Endodermal cell (in vitro differentiated cells): ENCODE measurements at regions not wholly inside any gene's neighbourhood (a gene's known extent, or its start where the extent isn't known, plus 50 kb on each side); places are given as distances from the start of the nearest gene placed in this dataset.
"Not testable (repeated sequence)": the region's sequence is repeated elsewhere in the genome, so short reads cannot be mapped to it uniquely, and the experiment has no call there.

Source experiments
- DNase-seq: peaks from one replicate; pipeline ENCODE4 v3.0.0-alpha.2; 2017
- H3K27ac ChIP-seq: 2 replicates; pipeline ENCODE4 v1.5.1; 2013; ENCODE audit warnings: mild to moderate bottlenecking, low read depth, low read length, moderate library complexity
- H3K27me3 ChIP-seq: 2 replicates; pipeline ENCODE4 v1.6.1; 2013; ENCODE audit warnings: mild to moderate bottlenecking, low read length, moderate library complexity; ENCODE audit not compliant: insufficient read depth, control insufficient read depth, poor library complexity, severe bottlenecking
- H3K36me3 ChIP-seq: 2 replicates; pipeline ENCODE4 v1.7.0; 2013; ENCODE audit warnings: mild to moderate bottlenecking, low read length, moderate library complexity; ENCODE audit not compliant: control insufficient read depth, insufficient read depth
- H3K4me1 ChIP-seq: one replicate; pipeline ENCODE4 v1.7.0; 2013; ENCODE audit warnings: low read length; ENCODE audit not compliant: control insufficient read depth, insufficient read depth
- H3K4me3 ChIP-seq: 2 replicates; pipeline ENCODE4 v1.5.1; 2013; ENCODE audit warnings: mild to moderate bottlenecking, low read length, moderate library complexity
- H3K9ac ChIP-seq: 2 replicates; pipeline ENCODE4 v1.6.1; 2013; ENCODE audit warnings: mild to moderate bottlenecking, low read length, moderate library complexity; ENCODE audit not compliant: poor library complexity, severe bottlenecking; ENCODE audit errors: extremely low read depth
- H3K9me3 ChIP-seq: 2 replicates; pipeline ENCODE4 v1.6.1; 2013; ENCODE audit warnings: mild to moderate bottlenecking, low read length, moderate library complexity; ENCODE audit not compliant: control insufficient read depth
- H3K27ac Mint-ChIP-seq: 2 replicates; pipeline ENCODE4 v1.8.0; 2020; ENCODE audit warnings: mixed read lengths
- H3K27me3 Mint-ChIP-seq: 2 replicates; pipeline ENCODE4 v1.8.0; 2021; ENCODE audit warnings: mild to moderate bottlenecking, mixed read lengths; ENCODE audit not compliant: insufficient read depth
- H3K36me3 Mint-ChIP-seq: 2 replicates; pipeline ENCODE4 v1.8.0; 2020; ENCODE audit warnings: low read depth, mixed read lengths
- H3K4me1 Mint-ChIP-seq: 2 replicates; pipeline ENCODE4 v1.8.0; 2020; ENCODE audit warnings: mixed read lengths
- H3K4me3 Mint-ChIP-seq: 2 replicates; pipeline ENCODE4 v1.8.0; 2020; ENCODE audit warnings: mild to moderate bottlenecking, moderate library complexity, mixed read lengths
- H3K9me3 Mint-ChIP-seq: 2 replicates; pipeline ENCODE4 v1.8.0; 2020; ENCODE audit warnings: mild to moderate bottlenecking, mixed read lengths
- WGBS, 2 experiments: methylation state at CpG; one replicate each; pipeline versions ENCODE4 v1.1.5 to v1.1.7; 2013; ENCODE audit warnings: missing lambda C conversion rate in 2 of 2, mixed read lengths in 1 of 2; ENCODE audit not compliant: insufficient coverage in 1 of 2, insufficient read length in 1 of 2; 5-methylcytosine and 5-hydroxymethylcytosine counted together
- TF ChIP-seq, protein P1 (sequence below): fragments of 200-600 bp; sonication (generic); conservative IDR thresholded peaks from 2 replicates; pipeline ENCODE4 v1.5.0; 2021; ENCODE audit warnings: antibody characterized with exemption, mild to moderate bottlenecking

DNA sequence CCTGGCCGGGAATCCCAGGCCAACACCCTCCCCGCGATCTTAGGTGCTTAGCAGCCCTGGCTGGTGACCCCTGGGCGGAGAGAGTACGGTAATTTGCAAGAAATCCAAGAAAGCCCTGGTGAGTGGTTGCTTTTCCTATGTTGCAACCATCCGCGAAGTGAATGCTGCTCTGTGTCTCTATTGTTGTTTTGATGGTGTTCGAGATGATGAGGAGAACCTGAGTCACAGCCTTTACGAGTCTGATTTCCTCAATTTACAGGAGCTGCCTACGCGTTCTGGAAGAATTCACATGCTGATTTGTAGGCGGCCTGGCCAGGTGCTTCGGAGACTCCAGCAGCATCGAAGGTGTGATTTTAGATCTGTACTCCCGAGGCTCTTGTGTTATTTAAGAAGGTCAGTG, 63.3 kb downstream of the TMEM235 start:
- no peak overlapping the region for H3K27ac Mint-ChIP-seq
- 87 to 89% methylated on average over 10 to 15 of the region's 15 CpGs for WGBS, 2 experiments
- Histone ChIP-seq H3K9ac (no peak overlapping the region), H3K4me1 (no peaks in the 10 kb centered on the region), H3K27me3 (no peaks in the 10 kb centered on the region), H3K27ac (no peak overlapping the region), H3K9me3 (no peaks in the 10 kb centered on the region), H3K4me3 (no peak overlapping the region), H3K36me3 (no peaks in the 10 kb centered on the region)
- TF ChIP-seq, protein P1, sequence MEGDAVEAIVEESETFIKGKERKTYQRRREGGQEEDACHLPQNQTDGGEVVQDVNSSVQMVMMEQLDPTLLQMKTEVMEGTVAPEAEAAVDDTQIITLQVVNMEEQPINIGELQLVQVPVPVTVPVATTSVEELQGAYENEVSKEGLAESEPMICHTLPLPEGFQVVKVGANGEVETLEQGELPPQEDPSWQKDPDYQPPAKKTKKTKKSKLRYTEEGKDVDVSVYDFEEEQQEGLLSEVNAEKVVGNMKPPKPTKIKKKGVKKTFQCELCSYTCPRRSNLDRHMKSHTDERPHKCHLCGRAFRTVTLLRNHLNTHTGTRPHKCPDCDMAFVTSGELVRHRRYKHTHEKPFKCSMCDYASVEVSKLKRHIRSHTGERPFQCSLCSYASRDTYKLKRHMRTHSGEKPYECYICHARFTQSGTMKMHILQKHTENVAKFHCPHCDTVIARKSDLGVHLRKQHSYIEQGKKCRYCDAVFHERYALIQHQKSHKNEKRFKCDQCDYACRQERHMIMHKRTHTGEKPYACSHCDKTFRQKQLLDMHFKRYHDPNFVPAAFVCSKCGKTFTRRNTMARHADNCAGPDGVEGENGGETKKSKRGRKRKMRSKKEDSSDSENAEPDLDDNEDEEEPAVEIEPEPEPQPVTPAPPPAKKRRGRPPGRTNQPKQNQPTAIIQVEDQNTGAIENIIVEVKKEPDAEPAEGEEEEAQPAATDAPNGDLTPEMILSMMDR: no peak
- H3K36me3 Mint-ChIP-seq: no peaks in the 10 kb centered on the region
- H3K4me3 Mint-ChIP-seq: no peak overlapping the region
- no peak for DNase-seq
- no peaks in the 10 kb centered on the region for H3K9me3 Mint-ChIP-seq
- no peaks in the 10 kb centered on the region for H3K4me1 Mint-ChIP-seq
- H3K27me3 Mint-ChIP-seq: no peaks in the 10 kb centered on the region

DNA sequence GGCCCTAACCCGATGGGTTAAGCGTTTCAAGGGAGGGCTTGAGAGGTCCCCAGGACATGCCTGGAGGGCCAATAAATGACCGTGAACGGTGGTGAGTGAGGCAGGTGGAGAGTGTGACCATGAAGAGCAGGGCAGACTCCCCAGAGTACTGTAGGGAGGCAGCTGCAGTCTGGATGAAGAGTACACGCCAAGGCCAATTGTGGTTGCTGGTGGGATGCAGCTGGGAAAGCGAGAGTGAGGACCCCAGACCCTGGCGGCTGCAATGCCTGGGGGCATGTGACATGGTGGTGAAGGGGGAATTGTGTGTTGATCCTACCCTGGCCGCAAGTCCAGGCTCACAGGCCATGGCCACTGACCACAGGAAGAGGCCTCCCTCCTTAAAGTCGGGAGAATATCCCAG, 62.9 kb downstream of the TMEM235 start:
- Histone ChIP-seq H3K4me3 (no peak overlapping the region), H3K36me3 (no peaks in the 10 kb centered on the region), H3K27ac (no peak overlapping the region), H3K9me3 (no peaks in the 10 kb centered on the region), H3K4me1 (no peaks in the 10 kb centered on the region), H3K27me3 (no peaks in the 10 kb centered on the region), H3K9ac (no peak overlapping the region)
- no peak overlapping the region for H3K27ac Mint-ChIP-seq
- DNase-seq: no peak
- TF ChIP-seq, protein P1: no peak
- H3K4me3 Mint-ChIP-seq: no peak overlapping the region
- 94 to 96% methylated on average over 6 to 8 of the region's 9 CpGs for WGBS, 2 experiments
- H3K4me1 Mint-ChIP-seq: no peaks in the 10 kb centered on the region
- H3K36me3 Mint-ChIP-seq: no peaks in the 10 kb centered on the region
- no peaks in the 10 kb centered on the region for H3K9me3 Mint-ChIP-seq
- H3K27me3 Mint-ChIP-seq: no peaks in the 10 kb centered on the region

- not testable (repeated sequence) for H3K4me3 Mint-ChIP-seq, DNase-seq, H3K9ac ChIP-seq, H3K27me3 Mint-ChIP-seq, H3K27ac ChIP-seq, H3K9me3 Mint-ChIP-seq, H3K36me3 ChIP-seq, H3K27ac Mint-ChIP-seq, H3K4me1 ChIP-seq, H3K9me3 ChIP-seq, H3K4me1 Mint-ChIP-seq, H3K36me3 Mint-ChIP-seq, H3K27me3 ChIP-seq, H3K4me3 ChIP-seq
- 79 to 80% methylated on average over 6 of the region's 6 CpGs for WGBS, 2 experiments
Observed at GRCh38 chr17:78293151-78293550, 61.7 kb downstream of the TMEM235 start.
